ENCODE measurements at regions not wholly inside any gene's neighbourhood (a gene's known extent, or its start where the extent isn't known, plus 50 kb on each side); places are given as distances from the start of the nearest gene placed in this dataset.
A peak's percentile ranks its signal among the peaks of the same experiment; 100 is the strongest.

DNA sequence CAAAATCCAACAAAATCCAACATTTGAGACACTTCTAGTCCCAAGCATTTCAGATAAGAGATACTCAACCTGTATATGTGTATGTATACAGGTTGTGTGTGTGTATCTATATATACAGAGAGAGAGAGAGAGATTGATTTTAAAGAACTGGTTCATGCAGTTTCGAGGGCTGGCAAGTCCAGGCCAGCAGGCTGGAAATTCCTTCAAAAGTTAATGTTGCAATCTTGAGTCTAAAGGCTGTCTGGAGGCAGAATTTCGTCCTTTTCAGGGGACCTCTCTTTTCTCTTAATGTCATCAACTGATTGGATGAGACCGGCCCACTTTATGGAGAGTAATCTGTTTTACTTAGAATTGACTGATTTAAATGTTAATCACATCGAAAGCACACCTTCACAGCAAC lies 199.6 kb upstream of the IL12A start:
- no peak for DNase-seq (ENCODE audit: low read depth, low spot score)
- peak overlapping the region; percentile 86 for H3K27ac ChIP-seq

DNA sequence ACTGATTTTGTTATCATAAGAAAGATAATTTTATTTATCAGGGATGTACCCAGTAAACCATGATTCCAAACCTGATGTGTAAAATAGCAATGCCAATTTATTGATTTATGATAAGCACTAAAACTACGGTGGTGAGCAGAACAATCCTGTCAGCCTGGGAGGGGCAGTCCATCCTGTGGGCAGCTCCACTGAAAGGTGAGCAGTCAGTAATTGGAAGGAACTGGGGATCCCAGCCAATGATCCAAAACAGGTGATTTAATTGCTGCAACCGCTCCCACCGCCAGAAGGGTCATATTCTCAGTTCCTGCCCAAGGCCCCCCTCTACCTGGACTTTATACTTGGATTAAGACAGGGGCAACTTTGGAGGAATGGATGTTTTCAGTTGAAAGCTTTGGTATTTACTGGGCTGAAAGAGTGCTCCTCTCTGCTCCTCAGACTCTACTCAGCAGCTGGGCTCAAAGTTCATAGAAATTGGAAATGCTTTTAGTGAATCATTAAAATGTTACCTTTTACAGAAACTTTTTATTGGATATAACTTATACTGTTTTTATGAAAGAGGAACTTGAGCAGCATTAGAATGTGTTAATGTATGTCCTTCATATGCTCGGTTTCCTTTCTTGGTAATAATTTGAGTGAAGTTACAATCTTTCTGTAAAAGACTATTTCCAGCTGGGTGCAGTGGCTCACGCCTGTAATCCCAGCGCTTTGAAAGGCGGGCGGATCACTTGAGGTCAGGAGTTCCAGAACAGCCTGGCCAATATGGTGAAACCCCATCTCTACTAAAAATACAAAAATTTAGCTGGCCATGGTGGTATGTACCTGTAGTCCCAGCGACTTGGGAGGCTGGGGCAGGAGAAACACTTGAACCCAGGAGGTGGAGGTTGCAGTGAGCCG lies 198.6 kb upstream of the IL12A start:
- DNase-seq (ENCODE audit: low read depth, low spot score): no peak
- H3K27ac ChIP-seq: peak overlapping the region; percentile 86

DNA sequence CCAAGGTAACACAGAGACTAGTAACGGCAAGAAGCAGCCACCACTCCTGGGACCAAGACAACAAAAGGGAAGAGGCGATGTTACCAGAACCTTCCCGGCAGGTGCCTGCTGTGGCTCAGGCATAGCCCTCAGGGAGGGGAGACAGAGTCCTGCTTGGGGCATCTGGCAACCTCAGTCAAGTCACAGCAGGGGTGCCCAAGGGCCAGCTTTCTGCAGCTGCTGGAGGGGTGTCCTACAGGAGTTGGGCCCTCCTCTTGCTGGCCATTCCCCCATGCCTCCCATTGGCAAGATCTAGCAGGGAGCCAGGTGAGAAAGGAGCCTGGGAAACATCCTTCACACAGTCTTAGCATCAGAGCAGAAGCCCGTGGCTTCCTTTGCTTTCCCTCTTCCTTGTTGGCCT lies 197.3 kb upstream of the IL12A start:
- H3K27ac ChIP-seq: no peak overlapping the region
- no peak for DNase-seq (ENCODE audit: low read depth, low spot score)

DNA sequence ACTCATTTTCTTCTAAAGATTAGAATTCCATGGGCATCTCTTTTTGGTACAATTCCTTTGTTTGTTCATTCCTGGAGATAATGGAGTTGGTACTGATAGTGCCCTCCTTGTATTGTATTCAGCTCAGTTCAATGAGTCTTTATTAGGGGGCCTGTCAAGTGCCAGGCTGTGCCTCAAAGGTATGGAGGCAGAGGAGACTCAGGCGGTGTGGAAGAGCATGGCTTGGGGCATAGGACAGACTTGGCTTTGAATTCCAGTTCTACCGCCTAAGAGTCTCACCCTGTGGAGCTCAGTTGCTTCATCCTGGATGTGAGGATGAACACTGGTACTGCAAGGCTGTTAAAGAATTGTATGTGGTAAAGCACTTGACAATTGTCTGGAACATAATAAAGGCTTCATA lies 196.6 kb upstream of the IL12A start:
- no peak overlapping the region for H3K27ac ChIP-seq
- DNase-seq (ENCODE audit: low read depth, low spot score): no peak

DNA sequence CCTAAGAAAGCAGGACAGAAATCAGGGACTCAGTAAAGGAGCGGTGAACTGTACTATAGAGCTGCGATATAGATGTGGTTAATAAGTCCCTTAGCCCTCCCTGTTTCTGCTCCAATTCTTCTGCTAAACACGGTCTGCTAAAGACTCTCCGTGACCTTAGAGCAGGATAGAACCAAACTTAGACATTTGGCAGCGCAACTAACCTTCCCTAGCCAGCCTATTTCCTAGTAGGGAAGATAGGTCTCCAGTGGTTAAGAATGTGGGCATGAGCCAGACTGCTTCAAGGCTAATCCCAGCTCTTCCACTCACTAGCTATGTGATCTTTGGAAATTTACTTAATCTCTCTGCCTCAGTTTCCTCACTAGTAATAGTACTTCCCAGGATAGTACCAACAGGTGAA lies 193.6 kb upstream of the IL12A start:
- DNase-seq (ENCODE audit: low read depth, low spot score): no peak
- H3K27ac ChIP-seq: no peak overlapping the region

DNA sequence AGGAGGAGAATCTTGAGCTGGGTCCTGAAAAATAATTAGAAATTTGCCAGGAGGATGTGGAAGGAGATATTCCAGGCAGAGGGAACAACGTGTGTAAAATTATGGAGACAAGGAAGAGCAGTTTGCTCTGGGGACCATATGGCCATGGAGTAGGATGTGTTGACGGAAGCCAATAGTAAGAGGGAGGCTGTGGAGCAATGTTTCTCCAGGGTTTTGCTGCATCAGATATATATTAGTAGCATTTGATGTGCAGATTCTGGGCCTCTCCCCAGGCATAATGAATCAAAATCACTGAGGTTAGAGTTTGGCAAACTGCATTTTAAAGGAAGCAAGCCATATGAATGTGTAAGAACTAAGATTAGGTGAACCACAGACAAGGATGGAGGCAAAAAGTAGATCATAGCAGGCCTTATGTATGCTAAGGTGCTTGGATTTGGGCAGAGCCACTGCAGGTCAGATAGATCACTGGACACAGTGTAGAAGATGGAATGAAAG lies 192.9 kb upstream of the IL12A start:
- no peak overlapping the region for H3K27ac ChIP-seq

DNA sequence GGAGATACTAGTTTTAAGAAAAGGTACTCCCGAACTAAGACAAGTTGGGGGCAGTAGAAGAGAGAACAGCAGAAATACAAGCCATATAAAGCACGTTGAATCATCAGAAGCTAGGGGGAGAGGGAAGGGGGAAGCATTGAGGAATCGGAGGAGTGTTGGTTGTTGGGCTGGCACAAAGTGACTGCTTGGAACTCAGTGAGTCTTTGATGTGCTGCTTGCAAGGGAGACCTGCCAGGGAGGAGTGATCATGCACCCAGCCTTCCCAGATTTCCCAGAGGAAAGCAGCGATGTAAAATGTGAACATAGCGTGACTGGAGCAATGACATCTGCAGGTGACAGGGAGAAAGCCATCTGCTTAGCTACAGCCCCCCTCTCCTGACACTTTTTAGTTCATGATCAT lies 192.4 kb upstream of the IL12A start:
- H3K27ac ChIP-seq: no peak overlapping the region
- DNase-seq (ENCODE audit: low read depth, low spot score): no peak

More for the DNA sequence above, 192.9 kb upstream of the IL12A start:
- DNase-seq (ENCODE audit: low read depth, low spot score): no peak

DNA sequence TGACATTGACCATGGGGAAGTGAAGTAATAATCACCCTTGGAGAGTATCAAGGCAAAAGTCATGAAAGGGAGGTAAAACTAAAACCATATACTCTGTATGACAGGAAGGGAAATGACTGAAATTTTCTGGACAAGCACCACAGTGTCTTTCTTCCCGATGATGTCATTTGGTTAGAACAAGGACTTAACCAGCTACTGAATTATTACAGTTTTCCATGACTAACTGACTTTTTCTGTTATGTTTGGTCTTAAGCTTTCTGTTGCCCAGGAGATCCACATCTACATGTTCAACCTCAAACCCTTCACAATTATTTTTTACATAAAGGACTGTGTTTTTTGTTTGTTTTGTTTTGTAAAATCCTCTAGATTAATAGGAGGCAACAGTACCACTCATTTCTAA lies 191.9 kb upstream of the IL12A start:
- DNase-seq (ENCODE audit: low read depth, low spot score): no peak
- H3K27ac ChIP-seq: no peak overlapping the region

DNA sequence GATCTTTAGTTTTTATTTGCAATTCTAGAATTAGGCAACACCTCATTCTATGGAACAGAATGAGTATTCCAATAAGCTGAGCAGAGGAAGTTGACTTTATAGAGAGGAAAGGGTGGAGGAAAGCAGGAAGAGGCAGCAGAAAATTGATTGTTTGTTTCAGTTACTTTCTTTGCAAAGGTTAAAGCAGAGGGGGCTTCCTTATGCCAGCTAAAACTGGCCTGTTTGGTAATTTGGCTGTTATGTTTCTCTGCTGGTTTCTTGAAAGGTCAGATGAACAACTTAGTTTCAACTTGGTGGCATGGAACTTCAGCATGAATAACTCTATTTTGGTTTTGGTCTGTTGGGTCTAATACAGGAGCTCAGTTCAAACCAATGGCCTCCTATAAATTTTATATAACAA lies 190.9 kb upstream of the IL12A start:
- H3K27ac ChIP-seq: no peak overlapping the region
- DNase-seq (ENCODE audit: low read depth, low spot score): no peak

DNA sequence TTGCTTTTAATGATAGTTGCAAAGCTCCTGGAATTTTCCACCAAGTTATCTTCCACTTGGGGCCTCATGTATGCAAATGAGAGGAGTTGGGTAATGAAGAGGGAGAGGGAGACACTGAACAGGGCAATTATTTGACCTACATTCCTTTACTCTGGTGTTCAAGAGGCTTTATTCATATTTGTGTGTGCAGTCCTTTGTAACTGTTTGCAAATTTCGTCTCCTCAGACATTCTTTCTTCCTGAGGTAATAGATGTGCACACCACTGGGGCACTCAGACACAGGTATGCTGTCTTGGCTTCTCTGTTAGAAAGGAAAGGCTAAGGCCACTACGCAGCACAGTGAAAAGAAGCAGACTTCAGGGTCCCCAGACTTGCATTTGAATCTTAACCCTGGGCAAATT lies 189.7 kb upstream of the IL12A start:
- DNase-seq (ENCODE audit: low read depth, low spot score): no peak
- no peak overlapping the region for H3K27ac ChIP-seq

DNA sequence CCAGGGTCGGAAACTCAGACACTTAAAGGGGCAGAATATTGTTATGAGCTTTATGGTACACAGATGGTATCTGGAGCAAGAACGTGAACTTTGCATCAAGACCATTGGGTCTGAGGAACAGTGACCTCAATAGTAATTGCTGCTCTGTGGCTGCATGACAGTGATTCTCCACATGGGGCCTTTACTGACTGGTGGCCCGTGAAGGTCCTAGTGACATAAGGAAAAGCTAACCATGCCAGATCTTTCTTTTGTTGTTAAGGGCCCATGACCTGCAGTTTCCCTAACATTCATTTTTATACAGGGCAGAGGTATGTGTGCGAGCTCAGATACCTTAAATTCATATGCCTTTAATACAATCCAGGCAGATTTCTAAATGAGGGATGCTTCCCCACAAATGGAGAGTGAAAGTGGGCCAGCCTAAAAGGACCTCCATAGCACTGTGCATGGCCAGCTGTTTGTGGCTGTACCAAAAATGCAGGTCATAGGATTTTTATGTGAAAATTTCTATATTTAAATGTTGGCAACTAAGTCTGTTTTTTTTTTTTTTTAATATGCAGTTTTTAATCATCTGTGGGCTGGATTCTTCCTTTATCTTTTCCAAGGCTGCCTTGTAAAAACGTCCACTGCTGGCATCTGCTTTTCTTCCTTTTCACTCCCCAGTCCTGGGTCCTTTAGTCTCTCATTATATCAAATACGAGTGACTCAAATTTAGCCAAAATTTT lies 188.0 kb upstream of the IL12A start:
- no peak overlapping the region for H3K27ac ChIP-seq
- no peak for DNase-seq (ENCODE audit: low read depth, low spot score)

DNA sequence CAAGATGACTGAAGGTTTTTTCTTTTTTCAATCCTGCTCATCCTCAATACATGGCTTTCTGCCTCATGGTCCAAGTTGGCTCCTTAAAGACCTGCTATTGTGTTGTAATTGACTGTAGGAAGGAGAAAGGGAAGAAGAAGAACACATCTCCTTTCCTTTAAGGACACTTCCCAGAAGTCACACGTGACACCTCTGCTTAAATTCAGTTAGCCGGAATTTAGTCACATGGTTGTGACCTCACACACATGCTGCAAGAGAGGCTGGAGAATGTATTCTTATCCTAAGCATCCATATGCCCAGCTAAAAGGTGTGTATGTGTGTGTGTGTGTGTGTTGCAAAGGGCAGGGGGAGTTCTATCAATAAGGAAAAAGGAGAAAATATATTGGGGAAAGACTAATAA lies 185.8 kb upstream of the IL12A start:
- no peak overlapping the region for H3K27ac ChIP-seq
- no peak for DNase-seq (ENCODE audit: low read depth, low spot score)

DNA sequence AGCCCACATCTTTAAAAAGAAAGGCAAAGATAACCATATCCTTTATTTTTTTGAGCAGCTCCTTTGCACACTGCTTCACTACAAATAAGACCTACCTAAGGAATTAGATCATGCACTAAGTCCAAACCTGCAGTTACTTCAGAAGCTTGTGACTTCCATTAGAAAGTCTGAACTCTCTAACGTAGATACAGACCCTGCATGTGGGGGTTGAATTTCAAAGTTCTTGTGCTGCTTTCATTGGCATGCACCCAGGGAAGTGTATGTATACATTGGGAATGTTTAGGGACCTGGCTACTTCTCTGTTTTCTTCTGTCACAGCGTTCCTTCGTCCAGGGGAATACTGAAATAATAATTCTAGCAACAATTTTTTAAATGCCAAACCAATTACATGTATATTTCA lies 185.2 kb upstream of the IL12A start:
- DNase-seq (ENCODE audit: low read depth, low spot score): no peak
- H3K27ac ChIP-seq: no peak overlapping the region

DNA sequence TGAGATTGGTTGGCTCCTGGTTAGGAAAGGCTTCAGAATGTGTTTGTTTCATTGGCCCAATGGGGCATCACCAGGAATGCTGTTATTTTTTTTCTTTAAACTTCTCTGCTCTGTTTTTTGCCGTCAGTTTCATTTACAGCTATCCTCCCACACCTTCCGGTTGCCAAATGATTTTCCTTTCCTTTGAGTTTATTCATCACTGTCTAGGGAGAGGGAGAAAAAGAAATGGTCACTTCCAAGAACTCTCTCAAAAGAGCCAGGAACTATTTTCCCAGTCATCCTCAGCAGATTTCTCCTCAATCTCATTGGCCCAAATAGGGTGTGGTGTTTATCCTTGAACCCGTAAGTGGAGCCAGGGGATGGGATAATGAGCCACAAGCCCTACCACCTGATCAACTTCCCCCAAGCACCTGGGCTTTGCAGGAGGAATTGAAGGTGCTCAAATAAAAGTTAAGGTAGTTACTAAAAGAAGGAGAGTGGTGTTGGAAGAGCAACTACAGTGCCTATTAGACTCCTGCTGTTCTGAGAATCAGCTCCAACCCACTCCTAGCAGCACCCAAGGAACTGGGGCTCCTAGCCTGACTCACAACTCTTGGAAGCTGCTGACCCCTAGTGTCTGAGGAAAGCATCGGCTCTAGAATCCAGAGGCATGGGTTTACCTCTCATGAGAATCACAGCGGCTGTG lies 183.8 kb upstream of the IL12A start:
- DNase-seq (ENCODE audit: low read depth, low spot score): no peak
- no peak overlapping the region for H3K27ac ChIP-seq

DNA sequence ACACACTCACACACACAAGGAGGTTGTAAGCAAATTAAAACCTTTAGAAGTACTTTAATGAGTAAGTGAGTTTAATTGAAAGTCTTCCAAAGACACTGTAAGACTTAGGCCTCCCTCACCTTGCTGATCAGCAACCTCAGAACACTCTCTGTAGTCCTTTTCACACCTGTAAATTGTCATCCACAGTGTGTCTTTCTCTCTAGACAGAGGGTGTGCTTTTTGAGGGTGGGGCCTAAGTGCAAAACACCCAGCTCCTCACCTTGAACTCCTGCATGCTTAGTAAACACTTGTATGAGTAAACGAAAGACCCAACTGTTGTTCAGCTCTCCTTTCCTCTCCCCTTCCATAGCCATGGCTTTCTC lies 183.2 kb upstream of the IL12A start:
- no peak overlapping the region for H3K27ac ChIP-seq
- DNase-seq (ENCODE audit: low read depth, low spot score): no peak

DNA sequence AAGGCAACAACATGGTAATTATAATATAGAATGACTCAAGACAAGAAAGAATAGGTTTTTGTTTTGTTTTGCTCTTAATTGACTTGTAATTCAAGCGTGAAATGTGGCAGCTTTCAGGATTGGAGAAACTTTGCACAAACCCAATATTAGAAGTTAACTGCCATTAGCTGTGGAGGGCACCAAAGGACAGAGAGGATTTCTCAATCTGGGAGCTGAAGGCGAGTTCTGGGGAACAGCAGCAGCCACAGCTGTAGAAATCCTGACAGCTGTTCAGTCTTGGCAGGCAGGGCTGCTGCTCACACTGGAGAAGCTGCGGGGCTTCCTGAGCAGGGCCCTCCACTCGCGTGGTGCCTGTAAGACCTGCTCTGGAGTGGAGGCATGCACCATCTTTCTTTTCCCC lies 182.2 kb upstream of the IL12A start:
- DNase-seq (ENCODE audit: low read depth, low spot score): no peak

DNA sequence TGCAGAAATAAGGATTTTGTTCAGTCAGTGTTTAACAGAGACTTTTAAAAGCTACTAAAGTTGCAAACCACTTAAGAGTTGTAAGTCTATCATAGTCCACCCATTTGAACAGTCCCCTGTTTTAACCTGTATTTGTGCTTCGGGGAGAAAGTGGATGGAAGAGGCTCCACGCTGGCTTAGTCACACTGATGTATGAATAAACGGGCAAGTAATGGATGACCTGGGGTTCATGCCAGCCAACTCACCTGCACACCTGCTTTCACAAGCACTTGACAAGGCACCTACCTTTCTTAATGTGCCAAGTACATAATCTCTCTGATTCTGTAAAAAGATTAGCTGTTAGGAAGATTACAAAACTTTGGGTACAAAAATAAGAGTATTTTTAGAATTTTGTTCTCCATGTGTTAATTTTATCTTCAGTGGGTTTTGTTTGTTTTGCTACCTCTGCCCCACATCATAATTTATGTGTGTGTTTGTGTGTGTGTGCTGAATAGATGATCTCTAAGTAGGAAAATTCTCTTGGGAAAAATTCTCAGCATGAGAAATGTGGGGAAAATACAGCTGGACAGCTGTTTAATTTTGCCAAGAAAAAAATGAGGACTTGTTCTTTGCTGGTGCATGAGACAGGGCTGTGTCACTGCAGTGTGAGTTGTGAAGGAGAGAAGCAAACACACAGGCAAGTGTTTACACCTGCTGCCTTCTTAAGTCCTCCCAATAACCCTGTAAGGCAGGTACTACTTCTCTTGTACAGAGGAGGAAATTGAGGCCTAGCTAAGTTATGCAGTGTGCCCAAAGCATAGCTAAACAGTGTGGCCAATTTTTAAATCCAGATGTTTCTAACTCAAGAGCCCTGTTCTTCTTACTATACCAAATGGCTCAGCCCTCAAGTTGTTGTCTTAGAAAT lies 181.2 kb upstream of the IL12A start:
- no peak for DNase-seq (ENCODE audit: low read depth, low spot score)
- no peak overlapping the region for H3K27ac ChIP-seq

More for the DNA sequence above, 182.2 kb upstream of the IL12A start:
- no peak overlapping the region for H3K27ac ChIP-seq

DNA sequence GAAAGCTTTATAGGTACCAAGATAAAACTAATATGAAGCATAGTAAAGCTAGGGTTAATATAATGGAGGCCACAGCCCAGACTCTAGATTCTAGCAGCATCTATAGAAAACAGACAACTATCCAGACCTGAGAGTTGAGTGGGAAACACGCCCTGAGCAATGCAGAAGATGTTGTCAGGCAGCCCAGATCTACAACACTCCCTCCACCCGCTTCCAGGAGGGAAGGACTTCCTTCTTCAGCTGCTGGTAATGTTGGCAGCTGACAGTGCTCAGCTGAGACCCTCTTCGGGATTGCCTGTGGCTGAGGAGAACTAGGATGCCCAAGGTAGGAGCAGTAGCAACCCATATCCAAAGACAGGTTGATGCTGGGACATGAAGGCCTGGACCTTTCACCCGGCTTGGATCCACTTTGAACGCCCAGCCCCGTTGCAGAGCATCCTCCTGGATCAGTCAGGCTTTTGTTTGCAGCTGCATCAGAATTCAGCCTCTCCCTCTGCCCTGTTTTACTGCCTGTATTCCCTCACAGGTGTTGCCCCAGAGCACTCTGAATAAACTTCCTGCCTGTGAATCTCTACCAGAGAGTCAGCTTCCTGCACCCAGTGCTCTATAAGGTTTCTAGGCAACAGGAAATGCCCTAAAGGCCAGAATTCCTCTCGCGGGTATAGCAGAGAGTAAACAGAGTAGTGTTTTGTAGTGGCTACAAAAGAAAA lies 174.7 kb upstream of the IL12A start:
- H3K27ac ChIP-seq: peak overlapping the region; percentile 21
- DNase-seq (ENCODE audit: low read depth, low spot score): no peak

DNA sequence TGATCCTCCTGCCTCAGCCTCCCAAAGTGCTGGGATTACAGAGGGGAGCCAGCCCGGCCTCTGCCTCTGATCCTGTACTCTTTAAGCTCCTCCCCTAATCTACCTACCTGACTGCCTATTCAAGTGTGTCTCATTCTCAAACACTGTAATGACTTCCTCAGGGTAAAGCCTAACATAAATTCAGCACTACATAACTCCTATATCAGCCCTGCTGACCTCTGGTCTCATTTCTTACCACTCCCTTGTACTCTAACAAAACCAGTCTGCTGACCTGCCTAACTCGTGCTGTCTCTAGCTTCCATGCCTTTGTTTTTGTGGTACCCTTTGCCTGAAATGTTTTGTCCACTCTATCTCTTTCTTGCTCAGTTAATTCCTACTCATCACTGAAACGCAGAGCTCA lies 172.1 kb upstream of the IL12A start:
- H3K27ac ChIP-seq: no peak overlapping the region
- DNase-seq (ENCODE audit: low read depth, low spot score): no peak

Measured in epithelial cell of prostate (primary cell).